Panc1 (cell line): ENCODE measurements at regions not wholly inside any gene's neighbourhood (a gene's known extent, or its start where the extent isn't known, plus 50 kb on each side); places are given as distances from the start of the nearest gene placed in this dataset.
"Not testable (repeated sequence)": the region's sequence is repeated elsewhere in the genome, so short reads cannot be mapped to it uniquely, and the experiment has no call there.

Source experiments
- CTCF ChIP-seq: fragments of 450-650 bp; IDR thresholded peaks from 2 replicates; pipeline ENCODE4 v1.5.1; 2017; ENCODE audit warnings: mild to moderate bottlenecking
- REST ChIP-seq, 2 experiments: IDR thresholded peaks; 2 replicates each; pipeline ENCODE4 v1.6.1; 2011 to 2012; ENCODE audit warnings: low read depth in 2 of 2, control low read depth in 1 of 2, low read length in 1 of 2, mild to moderate bottlenecking in 1 of 2, moderate library complexity in 1 of 2; ENCODE audit not compliant: insufficient read depth in 1 of 2

DNA sequence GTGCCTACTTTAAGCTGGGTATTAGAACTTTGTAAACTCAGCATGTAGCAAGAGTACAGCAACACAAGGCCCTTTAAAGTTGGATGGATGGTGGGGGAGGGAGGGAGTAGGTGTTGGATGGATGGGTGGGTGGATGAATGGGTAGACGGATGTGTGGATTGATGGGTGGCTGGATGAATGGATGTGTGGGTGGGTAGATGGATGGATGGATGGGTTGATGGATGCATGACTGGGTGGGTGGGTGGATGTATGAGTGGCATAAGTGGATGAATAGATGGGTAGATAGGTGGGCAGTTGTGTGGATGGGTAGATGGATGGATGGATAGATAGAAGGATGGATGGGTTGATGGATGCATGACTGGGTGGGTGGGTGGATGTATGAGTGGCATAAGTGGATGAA, 209.8 kb downstream of the NPIPB11 start:
- not testable (repeated sequence) for TF ChIP-seq CTCF; REST (IDR thresholded peaks at IDR 0.05; ENCODE audit: insufficient read depth in 1 of 2, low read depth in 2 of 2, low read length in 1 of 2)
